ENCODE measurements at regions not wholly inside any gene's neighbourhood (a gene's known extent, or its start where the extent isn't known, plus 50 kb on each side); places are given as distances from the start of the nearest gene placed in this dataset.

DNA sequence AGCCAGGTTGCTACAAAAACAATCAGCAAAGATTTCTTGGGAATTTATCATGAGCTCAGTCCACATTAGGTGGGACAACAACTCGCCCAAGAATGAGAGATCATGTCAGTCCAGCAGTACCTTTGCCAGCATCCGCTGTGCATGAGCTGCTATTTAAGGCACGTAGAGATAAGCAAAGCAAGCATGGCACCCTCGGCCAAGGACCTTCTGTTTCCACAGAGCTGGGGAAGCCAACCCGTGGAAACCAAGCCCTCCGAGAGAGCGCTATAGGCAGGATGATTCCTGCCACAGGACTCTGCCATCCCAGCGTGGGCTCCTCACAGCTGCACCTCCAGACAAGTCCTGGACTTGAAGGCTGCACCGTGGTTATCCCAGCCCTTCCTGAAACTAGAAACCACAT is 189.5 kb upstream of the PPP1R26 start:
- TF ChIP-seq, protein P1, sequence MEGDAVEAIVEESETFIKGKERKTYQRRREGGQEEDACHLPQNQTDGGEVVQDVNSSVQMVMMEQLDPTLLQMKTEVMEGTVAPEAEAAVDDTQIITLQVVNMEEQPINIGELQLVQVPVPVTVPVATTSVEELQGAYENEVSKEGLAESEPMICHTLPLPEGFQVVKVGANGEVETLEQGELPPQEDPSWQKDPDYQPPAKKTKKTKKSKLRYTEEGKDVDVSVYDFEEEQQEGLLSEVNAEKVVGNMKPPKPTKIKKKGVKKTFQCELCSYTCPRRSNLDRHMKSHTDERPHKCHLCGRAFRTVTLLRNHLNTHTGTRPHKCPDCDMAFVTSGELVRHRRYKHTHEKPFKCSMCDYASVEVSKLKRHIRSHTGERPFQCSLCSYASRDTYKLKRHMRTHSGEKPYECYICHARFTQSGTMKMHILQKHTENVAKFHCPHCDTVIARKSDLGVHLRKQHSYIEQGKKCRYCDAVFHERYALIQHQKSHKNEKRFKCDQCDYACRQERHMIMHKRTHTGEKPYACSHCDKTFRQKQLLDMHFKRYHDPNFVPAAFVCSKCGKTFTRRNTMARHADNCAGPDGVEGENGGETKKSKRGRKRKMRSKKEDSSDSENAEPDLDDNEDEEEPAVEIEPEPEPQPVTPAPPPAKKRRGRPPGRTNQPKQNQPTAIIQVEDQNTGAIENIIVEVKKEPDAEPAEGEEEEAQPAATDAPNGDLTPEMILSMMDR (conservative IDR thresholded peaks at IDR 0.05; ENCODE audit: low read length), result no peak
- TF ChIP-seq EZH2phosphoT487 (IDR thresholded peaks at IDR 0.05; ENCODE audit: borderline replicate concordance), result no peak

All from Loucy (cell line).